ENCODE measurements at regions not wholly inside any gene's neighbourhood (a gene's known extent, or its start where the extent isn't known, plus 50 kb on each side); places are given as distances from the start of the nearest gene placed in this dataset.

GRCh38 chr6:3579652-3580175 is 122.9 kb upstream of the SLC22A23 start (continued):
- TF ChIP-seq ZNF281 (CRISPR knock-in tag; IDR thresholded peaks at IDR 0.05) (no peak), ESRRA (CRISPR knock-in tag; IDR thresholded peaks at IDR 0.05; ENCODE audit: borderline replicate concordance) (no peak), ATF2 (CRISPR knock-in tag; IDR thresholded peaks at IDR 0.05; ENCODE audit: borderline replicate concordance, low read depth) (no peak), TP53 (CRISPR knock-in tag; IDR thresholded peaks at IDR 0.05) (no peak), ZBTB21 (CRISPR knock-in tag; IDR thresholded peaks at IDR 0.05; ENCODE audit: borderline replicate concordance) (no peak), HMGXB4 (CRISPR knock-in tag; IDR thresholded peaks at IDR 0.05) (no peak), TEAD1 (CRISPR knock-in tag; IDR thresholded peaks at IDR 0.05) (no peak), ZNF317 (CRISPR knock-in tag; IDR thresholded peaks at IDR 0.05; ENCODE audit: borderline replicate concordance, low read depth) (no peak)

GRCh38 chr6:3578981-3579380 is 122.1 kb upstream of the SLC22A23 start:
- ChIA-PET POLR2A (no interaction called here), CTCF (interaction anchor here (0.8 kb wide), 1 partner anchor 164 kb away, joined by 3 read pairs; no protein-coding TSS in a partner anchor)
- no peaks in the 10 kb centered on the region; the same call in 1 of the 2 replicates for H3K27me3 Mint-ChIP-seq (ENCODE audit: low read depth)
- H3K36me3 Mint-ChIP-seq, result no peaks in the 10 kb centered on the region
- H3K4me3 Mint-ChIP-seq, result no peak overlapping the region
- H3K9me3 Mint-ChIP-seq, result peaks cover 5% of the 10 kb centered on the region
- TF ChIP-seq GTF2I (CRISPR knock-in tag; conservative IDR thresholded peaks at IDR 0.05) (no peak), NR3C1 (CRISPR knock-in tag; conservative IDR thresholded peaks at IDR 0.05; ENCODE audit: low read depth) (no peak), ZNF121 (CRISPR knock-in tag; IDR thresholded peaks at IDR 0.05) (no peak), ZNF532 (CRISPR knock-in tag; IDR thresholded peaks at IDR 0.05; ENCODE audit: borderline replicate concordance) (no peak), SMAD3 (CRISPR knock-in tag; IDR thresholded peaks at IDR 0.05; ENCODE audit: borderline replicate concordance) (no peak), MXD4 (CRISPR knock-in tag; IDR thresholded peaks at IDR 0.05; ENCODE audit: borderline replicate concordance) (no peak), ZNF317 (CRISPR knock-in tag; IDR thresholded peaks at IDR 0.05; ENCODE audit: borderline replicate concordance, low read depth) (no peak), TEAD4 (CRISPR knock-in tag; IDR thresholded peaks at IDR 0.05) (no peak), HMGA2 (CRISPR knock-in tag; IDR thresholded peaks at IDR 0.05) (no peak), GABPB1 (CRISPR knock-in tag; IDR thresholded peaks at IDR 0.05) (no peak), MYBL2 (CRISPR knock-in tag; IDR thresholded peaks at IDR 0.05) (no peak), OVOL2 (CRISPR knock-in tag; IDR thresholded peaks at IDR 0.05; ENCODE audit: borderline replicate concordance) (no peak), NFE2L1 (CRISPR knock-in tag; IDR thresholded peaks at IDR 0.05) (no peak), RORB (CRISPR knock-in tag; IDR thresholded peaks at IDR 0.05) (no peak)
- peaks cover 27% of the 10 kb centered on the region for H3K4me1 Mint-ChIP-seq
- no peak overlapping the region for H3K27ac Mint-ChIP-seq
- no peak for ATAC-seq
- no peak for DNase-seq (ENCODE audit: low spot score)

All from WTC11 (cell line).